CD4-positive, alpha-beta T cell treated with Interleukin-1 beta for 1 hour (primary cell): ENCODE measurements at regions not wholly inside any gene's neighbourhood (a gene's known extent, or its start where the extent isn't known, plus 50 kb on each side); places are given as distances from the start of the nearest gene placed in this dataset.
"Not testable (repeated sequence)": the region's sequence is repeated elsewhere in the genome, so short reads cannot be mapped to it uniquely, and the experiment has no call there.

Experiments used
- DNase-seq, 2 donors: peaks; one replicate each; pipeline ENCODE4 v3.0.0-alpha.2; 2020 to 2022

- DNase-seq, result no peak
Measured at GRCh38 chr10:36540611-36541010, 584.8 kb upstream of the ANKRD30A start.

DNA sequence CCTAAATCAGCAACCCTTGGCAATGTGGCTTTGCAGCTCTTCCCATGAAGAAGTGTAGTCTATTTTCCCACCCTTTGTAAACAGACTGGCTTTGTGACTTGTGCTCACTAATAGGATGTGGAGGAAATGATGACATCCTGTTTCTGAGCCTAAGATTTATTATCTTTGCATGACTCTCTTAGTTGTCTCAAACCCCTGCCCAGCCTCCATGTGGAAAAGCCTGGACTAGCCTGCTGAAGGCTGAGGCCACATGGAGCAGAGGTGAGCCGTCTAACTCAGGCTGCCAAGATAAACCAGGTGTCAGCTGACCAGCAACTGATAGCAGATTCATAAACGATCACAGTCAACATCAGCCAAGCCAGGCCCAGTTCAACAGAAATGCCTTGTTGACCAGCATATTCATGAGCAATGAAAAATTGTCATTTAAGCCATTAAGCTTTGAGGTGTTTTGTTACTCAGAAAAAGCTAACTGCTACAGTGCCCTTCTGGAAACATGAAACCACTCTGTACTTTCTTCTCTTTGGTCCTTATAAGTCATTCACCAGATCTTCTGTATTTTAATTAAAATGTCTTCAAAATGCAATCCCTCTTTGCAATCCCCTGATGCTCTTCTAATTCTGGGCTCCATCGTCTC is 586.3 kb upstream of the ANKRD30A start:
- no peak for DNase-seq

DNA sequence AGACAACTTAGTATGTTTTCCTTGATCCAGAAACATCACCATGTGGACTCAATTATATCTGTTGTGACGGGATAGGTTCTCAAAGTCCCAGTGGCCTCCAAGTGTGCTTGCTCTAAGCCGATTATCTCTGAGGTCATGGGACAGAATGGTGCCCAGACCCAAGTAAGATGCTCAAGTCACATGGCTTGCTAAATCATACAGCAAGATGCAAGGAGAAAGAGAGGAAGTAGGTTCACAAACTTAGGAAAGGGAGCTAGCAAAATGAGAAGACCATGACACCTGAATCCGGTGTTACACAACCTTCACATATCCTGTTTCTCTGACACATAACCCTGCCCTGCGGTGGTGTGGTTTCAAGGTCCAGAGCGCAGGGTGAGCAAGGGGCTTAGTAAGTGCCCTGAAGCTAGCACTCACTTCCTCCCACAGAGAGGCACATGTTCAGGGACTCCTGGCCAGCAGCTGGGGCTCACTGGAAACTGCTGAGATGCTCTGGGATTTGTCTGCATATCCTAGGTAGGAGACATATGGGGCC is 590.9 kb upstream of the ANKRD30A start:
- peak; percentile 1 to 67 for DNase-seq

DNA sequence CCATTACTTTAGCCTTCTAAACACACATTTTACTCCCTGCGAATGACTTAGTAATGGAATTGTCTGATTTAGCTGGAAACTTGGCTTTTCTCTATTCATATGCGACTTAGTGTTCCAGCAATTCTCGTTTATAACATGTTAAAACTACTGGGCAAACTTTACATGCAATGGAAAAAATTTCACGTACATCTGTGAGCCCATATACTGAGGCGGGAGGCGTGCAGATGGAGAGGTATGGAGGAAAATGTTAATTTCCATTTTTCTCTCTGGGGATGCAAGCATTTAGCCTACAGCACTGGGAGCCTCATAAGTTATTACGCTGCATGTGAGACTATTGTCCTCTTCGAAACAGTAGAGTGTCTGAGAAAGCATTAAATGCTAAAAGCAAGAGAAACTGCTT is 591.5 kb upstream of the ANKRD30A start:
- DNase-seq, result no peak

GRCh38 chr10:36533316-36533715 is 592.1 kb upstream of the ANKRD30A start:
- no peak for DNase-seq

GRCh38 chr10:36531621-36532020 is 593.8 kb upstream of the ANKRD30A start:
- no peak for DNase-seq

GRCh38 chr10:36526033-36526432 is 599.4 kb upstream of the ANKRD30A start:
- DNase-seq, result no peak

DNA sequence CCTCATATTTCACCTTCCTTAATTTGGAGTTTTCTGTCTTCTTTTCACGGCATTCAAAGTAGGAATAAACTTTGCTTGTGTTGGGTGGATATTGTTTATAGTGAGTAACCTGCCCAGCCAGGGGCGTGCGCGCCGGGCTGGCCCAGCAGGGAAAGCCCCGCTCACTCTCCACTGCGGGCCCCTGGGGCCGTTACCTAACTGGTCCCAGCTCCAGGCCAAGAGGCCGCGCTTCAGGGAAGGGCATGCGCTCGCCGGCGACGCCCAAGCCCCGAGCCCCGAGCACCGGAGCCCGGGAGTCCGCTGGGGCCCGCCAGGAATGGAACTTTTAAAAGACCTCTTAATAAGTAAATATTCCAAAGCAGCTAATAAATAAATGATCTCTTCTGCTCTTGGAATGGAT is 601.3 kb upstream of the ANKRD30A start:
- not testable (repeated sequence) for DNase-seq

DNA sequence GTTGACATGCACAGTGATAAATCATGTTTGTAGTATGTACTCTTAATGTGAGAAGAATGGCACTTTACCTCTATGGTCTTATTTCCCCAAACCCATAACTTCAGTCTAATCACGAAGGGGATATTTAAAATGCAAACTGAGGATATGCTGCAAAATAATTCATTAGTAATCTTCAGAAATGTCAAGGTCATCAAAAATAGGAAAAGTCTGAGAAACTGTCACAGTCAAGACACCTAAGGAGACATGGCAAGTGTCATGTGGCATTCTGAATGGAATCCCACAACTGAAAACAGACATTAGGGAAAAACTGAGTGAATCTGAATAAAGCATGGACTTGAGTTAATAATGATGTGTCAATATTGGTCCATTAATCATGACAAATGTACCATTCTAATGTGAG is 605.5 kb upstream of the ANKRD30A start:
- DNase-seq, result no peak

- DNase-seq, result no peak
Measured at GRCh38 chr10:36516281-36516680, 609.1 kb upstream of the ANKRD30A start.

DNA sequence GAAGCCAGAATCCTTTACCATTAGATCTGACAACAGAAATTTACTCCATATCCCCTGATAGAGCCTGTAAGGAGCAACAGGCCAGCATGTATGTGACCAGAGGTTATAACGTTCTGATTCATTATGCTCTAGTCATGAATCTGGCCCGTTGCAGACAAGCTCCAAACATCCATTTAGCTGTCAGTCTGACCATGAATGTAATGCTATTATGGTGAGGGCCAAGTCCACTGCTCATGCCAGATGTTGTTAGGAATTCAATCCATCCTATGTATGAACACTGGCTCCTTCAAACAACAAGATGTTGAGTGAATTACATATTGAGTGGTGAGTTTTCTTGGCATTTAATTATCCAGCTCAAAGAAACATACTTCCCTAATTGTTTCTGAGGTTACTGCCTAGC is 610.1 kb upstream of the ANKRD30A start:
- DNase-seq, result no peak

GRCh38 chr10:36507715-36508114 is 617.7 kb upstream of the ANKRD30A start:
- no peak for DNase-seq

DNA sequence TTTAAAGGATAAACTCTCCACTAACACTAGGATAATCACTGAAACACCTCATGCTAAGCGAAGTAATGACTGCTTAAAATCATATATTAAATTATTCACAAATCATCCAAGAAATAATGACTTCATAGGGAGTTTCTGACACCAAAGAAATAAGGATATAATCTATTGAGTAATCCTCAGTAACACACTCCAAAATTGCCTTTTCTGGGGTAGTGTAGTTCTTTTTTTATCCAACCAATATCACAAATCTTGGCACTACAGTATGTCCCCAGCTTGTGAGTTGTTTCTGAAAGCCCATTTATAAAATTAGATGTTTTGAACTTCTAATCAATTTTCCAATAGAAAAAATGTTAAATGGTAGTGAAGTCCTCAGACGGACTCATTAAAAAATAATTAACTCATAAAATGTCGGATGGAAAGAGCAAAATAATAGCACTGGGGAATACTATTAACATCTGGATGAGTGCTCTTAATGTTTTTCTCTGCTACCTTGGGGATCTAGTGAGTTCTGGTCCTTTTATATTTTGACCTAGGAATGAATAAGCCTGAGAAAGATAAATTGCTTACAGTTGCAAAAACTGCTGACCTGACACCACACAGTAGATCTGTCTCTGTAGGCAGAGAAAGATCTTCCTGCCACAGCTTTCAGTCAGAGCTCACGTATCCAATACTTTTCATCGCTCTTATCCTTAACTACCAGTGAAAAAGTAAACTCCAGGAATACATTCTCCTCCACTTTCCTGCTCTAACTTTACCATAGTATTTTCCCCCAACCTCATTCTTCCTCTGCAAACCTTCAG is 618.5 kb upstream of the ANKRD30A start:
- DNase-seq, result no peak

- DNase-seq, result no peak
Measured at GRCh38 chr10:36506261-36506660, 619.1 kb upstream of the ANKRD30A start.

- no peak for DNase-seq
Measured at GRCh38 chr10:36504758-36505157, 620.6 kb upstream of the ANKRD30A start.

DNA sequence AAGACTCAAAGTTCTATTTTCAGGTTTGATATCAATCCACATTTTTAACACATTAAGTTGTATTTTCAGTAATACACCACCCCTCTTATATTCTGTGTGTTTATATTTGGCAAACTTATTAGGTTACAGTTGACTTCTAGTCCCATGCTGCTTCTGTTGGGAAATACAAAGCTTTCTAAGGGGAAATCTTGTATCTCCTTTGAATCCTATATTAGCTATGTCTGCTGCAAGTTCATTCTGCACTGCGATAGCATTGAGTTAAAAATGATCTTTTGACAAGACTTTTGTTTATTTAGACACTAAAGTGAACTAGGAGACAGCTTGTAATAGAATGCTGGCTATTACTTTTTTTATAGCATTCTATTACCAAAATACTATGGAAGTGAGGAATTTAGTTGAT is 625.1 kb upstream of the ANKRD30A start:
- no peak for DNase-seq

GRCh38 chr10:36499693-36500092 is 625.7 kb upstream of the ANKRD30A start:
- DNase-seq, result no peak

- no peak for DNase-seq
Measured at GRCh38 chr10:36496758-36497157, 628.6 kb upstream of the ANKRD30A start.

GRCh38 chr10:36494371-36494770 is 631.0 kb upstream of the ANKRD30A start:
- DNase-seq, result no peak

GRCh38 chr10:36493516-36493880 is 631.9 kb upstream of the ANKRD30A start:
- DNase-seq, result no peak

- no peak for DNase-seq
Measured at GRCh38 chr10:36492590-36493515, 632.5 kb upstream of the ANKRD30A start.

- DNase-seq, result no peak
Measured at GRCh38 chr10:36491926-36492325, 633.5 kb upstream of the ANKRD30A start.

DNA sequence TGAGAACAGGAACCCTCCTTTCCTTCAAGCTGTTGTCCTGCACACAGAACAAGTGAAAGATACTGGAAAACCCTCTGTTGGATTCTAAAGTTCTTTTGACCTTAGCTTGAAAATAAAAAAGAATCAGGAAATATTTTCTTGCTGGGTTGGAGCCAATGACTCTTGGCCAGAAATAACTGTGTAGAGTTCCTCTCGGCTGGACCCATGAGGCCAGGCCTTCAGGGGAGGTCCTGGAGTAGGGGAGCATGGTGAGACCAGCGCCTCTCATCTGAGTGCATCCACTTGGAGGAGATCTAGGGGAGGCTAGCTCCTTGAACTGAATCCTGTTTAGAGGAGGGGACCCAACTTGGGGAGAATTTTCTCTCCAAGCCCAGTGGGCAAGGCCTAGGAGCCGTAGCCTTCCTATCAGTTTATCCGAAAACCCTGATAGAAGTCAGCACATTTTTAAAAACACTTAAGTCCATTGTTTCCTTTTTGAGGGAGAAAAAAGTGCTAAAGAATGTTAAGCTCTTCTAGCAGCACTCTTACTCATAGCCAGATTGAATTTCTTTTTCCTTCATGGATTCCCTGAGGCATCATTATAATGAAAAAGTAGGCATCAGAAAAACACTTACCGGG is 635.7 kb upstream of the ANKRD30A start:
- no peak for DNase-seq
